Thyroid gland (tissue), 4 donors: ENCODE measurements at regions not wholly inside any gene's neighbourhood (a gene's known extent, or its start where the extent isn't known, plus 50 kb on each side); places are given as distances from the start of the nearest gene placed in this dataset.

Source experiments
- CTCF ChIP-seq, 6 experiments: fragments of 200-600 bp in 3 of 6; fragments of 450-650 bp in 3 of 6; sonication (generic) in 3 of 6; IDR thresholded peaks; one replicate each; pipeline ENCODE4 v1.5.1; 2016 to 2019; ENCODE audit warnings: antibody characterized with exemption in 6 of 6, mild to moderate bottlenecking in 2 of 6, inconsistent platforms in 1 of 6, moderate library complexity in 1 of 6
- POLR2A ChIP-seq, 2 donors: fragments of 450-650 bp; IDR thresholded peaks; one replicate each; pipeline ENCODE4 v1.6.1; 2017; ENCODE audit warnings: antibody characterized with exemption in 2 of 2, mild to moderate bottlenecking in 2 of 2, moderate library complexity in 1 of 2

- TF ChIP-seq CTCF (IDR thresholded peaks at IDR 0.05) (no peak), POLR2A (IDR thresholded peaks at IDR 0.05) (no peak)
These were observed 276.6 kb downstream of the ARHGAP12 start for GRCh38 chr10:31652038-31652437.
